ENCODE measurements at regions not wholly inside any gene's neighbourhood (a gene's known extent, or its start where the extent isn't known, plus 50 kb on each side); places are given as distances from the start of the nearest gene placed in this dataset.
"Not testable (repeated sequence)": the region's sequence is repeated elsewhere in the genome, so short reads cannot be mapped to it uniquely, and the experiment has no call there.

GRCh38 chrX:125202591-125203248 is 117.0 kb upstream of the TEX13C start:
- no peak for DNase-seq

GRCh38 chrX:125203365-125203736 is 116.3 kb upstream of the TEX13C start:
- DNase-seq, result no peak

GRCh38 chrX:125203737-125204578 is 115.7 kb upstream of the TEX13C start:
- peak; percentile 17 for DNase-seq

GRCh38 chrX:125204681-125205132 is 115.0 kb upstream of the TEX13C start:
- no peak for DNase-seq

GRCh38 chrX:125205133-125205917 is 114.3 kb upstream of the TEX13C start:
- peak; percentile 39 for DNase-seq

GRCh38 chrX:125205918-125206665 is 113.6 kb upstream of the TEX13C start:
- DNase-seq, result peak; percentile 46

- no peak for DNase-seq
Measured at GRCh38 chrX:125210146-125210545, 109.5 kb upstream of the TEX13C start.

- DNase-seq, result no peak
Measured at GRCh38 chrX:125219852-125220251, 99.8 kb upstream of the TEX13C start.

GRCh38 chrX:125236955-125237354 is 82.7 kb upstream of the TEX13C start:
- no peak for DNase-seq

GRCh38 chrX:125248931-125249330 is 70.7 kb upstream of the TEX13C start:
- DNase-seq, result no peak

- DNase-seq, result not testable (repeated sequence)
Measured at GRCh38 chrX:125255759-125256158, 63.9 kb upstream of the TEX13C start.

- DNase-seq, result no peak
Measured at GRCh38 chrX:125262836-125263235, 56.8 kb upstream of the TEX13C start.

GRCh38 chrX:125266153-125266660 is 53.5 kb upstream of the TEX13C start:
- no peak for DNase-seq
